Neural crest cell (in vitro differentiated cells): ENCODE measurements at regions not wholly inside any gene's neighbourhood (a gene's known extent, or its start where the extent isn't known, plus 50 kb on each side); places are given as distances from the start of the nearest gene placed in this dataset.

Source experiments
- DNase-seq: peaks from one replicate; pipeline ENCODE4 v3.0.0; 2021; ENCODE audit warnings: low read depth, mixed read lengths, low spot score
- H3K27ac Mint-ChIP-seq: one replicate; pipeline ENCODE4 v1.8.0; 2021; ENCODE audit warnings: mild to moderate bottlenecking, mixed read lengths; ENCODE audit not compliant: unreplicated experiment
- H3K27me3 Mint-ChIP-seq: 2 replicates; pipeline ENCODE4 v1.8.0; 2021; ENCODE audit warnings: low read depth, mild to moderate bottlenecking, mixed read lengths
- H3K36me3 Mint-ChIP-seq: 2 replicates; pipeline ENCODE4 v1.8.0; 2021; ENCODE audit warnings: low read depth, mild to moderate bottlenecking, mixed read lengths
- H3K4me1 Mint-ChIP-seq: 2 replicates; pipeline ENCODE4 v1.8.0; 2021; ENCODE audit warnings: mixed read lengths
- H3K4me3 Mint-ChIP-seq: one replicate; pipeline ENCODE4 v1.8.0; 2021; ENCODE audit warnings: mild to moderate bottlenecking, mixed read lengths
- H3K9me3 Mint-ChIP-seq: 2 replicates; pipeline ENCODE4 v1.8.0; 2021; ENCODE audit warnings: mixed read lengths
- TF ChIP-seq, protein P1 (sequence below): fragments of 200-600 bp; sonication (generic); conservative IDR thresholded peaks from 2 replicates; pipeline ENCODE4 v1.5.0; 2021; ENCODE audit warnings: antibody characterized with exemption, mild to moderate bottlenecking

DNA sequence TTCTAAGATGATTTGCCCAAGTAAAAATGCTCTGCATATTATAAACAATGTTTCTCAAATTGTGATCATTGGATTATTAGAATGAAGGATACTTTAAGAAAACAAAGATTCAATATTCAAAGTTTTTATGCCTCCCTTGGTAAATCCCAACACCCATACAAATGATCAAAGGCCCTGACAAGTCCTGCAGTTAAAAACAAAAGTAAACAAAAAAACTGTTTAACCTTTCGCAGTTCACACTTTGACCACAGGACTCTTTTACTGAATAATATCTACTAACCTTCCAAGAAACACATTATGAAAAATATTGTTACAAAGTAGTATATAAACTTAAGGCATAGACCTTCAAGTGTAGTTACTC lies 365.9 kb upstream of the ZFHX3 start:
- Mint-ChIP-seq H3K4me3 (no peak overlapping the region), H3K9me3 (peaks cover 6% of the 10 kb centered on the region), H3K4me1 (no peaks in the 10 kb centered on the region), H3K27me3 (no peaks in the 10 kb centered on the region), H3K27ac (no peak overlapping the region), H3K36me3 (no peaks in the 10 kb centered on the region)
- TF ChIP-seq, protein P1, sequence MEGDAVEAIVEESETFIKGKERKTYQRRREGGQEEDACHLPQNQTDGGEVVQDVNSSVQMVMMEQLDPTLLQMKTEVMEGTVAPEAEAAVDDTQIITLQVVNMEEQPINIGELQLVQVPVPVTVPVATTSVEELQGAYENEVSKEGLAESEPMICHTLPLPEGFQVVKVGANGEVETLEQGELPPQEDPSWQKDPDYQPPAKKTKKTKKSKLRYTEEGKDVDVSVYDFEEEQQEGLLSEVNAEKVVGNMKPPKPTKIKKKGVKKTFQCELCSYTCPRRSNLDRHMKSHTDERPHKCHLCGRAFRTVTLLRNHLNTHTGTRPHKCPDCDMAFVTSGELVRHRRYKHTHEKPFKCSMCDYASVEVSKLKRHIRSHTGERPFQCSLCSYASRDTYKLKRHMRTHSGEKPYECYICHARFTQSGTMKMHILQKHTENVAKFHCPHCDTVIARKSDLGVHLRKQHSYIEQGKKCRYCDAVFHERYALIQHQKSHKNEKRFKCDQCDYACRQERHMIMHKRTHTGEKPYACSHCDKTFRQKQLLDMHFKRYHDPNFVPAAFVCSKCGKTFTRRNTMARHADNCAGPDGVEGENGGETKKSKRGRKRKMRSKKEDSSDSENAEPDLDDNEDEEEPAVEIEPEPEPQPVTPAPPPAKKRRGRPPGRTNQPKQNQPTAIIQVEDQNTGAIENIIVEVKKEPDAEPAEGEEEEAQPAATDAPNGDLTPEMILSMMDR, result no peak
- no peak for DNase-seq

DNA sequence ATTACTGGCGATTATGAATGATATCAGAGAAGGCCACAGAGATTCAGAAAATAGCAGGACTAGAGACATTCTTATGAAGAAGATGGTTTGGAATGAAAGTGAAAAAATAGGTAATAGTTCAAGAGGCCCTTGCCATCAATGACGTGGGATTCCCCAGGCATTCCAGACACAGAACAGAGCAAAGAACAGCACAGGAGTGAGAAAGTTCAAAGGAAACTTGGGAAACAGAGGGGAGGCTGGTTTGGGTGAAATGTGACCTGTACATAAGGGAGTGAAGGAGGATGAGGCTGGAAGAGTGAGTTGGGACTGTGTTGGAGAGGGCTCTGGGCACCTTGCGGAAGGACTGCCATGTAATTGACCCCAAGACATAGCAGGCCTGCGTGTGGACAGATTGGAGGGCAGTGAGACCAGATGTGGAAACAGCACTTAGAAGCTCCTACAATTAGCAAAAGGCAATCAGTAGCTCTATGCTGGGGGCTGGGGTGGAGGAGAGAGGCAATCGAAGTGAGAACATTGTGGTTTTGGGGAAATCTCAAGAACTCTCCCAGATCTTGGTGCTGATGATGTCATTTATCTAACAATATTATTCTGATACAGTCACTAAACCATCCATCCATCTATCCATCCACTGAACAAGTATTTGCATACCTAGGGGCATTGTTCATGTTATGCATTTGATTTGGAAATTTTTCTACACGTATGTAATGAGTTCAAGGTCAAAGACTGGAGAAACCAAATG lies 365.3 kb upstream of the ZFHX3 start:
- Mint-ChIP-seq H3K4me1 (no peaks in the 10 kb centered on the region), H3K27me3 (no peaks in the 10 kb centered on the region), H3K36me3 (no peaks in the 10 kb centered on the region), H3K9me3 (peaks cover 6% of the 10 kb centered on the region), H3K27ac (no peak overlapping the region), H3K4me3 (no peak overlapping the region)
- TF ChIP-seq, protein P1, result no peak
- no peak for DNase-seq

DNA sequence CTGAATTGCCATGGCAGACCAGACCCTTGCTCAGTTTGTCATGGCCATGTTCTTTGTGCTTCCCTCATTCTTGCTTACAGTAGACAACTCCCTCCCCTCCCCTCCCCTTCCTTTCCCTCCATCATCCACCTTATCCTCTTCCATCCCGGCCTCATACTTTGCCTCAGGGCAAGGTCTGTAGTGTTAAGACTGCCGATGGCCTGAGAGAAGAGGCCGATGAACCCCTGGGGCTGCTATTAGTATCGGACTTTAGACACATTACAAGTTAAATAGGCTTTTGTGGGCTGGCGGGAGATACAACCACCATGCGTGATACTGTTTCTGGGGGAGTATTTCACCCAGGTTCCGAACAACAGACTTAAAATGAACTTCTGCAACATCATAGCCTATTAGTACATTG lies 364.5 kb upstream of the ZFHX3 start:
- no peak for DNase-seq
- H3K9me3 Mint-ChIP-seq, result peaks cover 6% of the 10 kb centered on the region

DNA sequence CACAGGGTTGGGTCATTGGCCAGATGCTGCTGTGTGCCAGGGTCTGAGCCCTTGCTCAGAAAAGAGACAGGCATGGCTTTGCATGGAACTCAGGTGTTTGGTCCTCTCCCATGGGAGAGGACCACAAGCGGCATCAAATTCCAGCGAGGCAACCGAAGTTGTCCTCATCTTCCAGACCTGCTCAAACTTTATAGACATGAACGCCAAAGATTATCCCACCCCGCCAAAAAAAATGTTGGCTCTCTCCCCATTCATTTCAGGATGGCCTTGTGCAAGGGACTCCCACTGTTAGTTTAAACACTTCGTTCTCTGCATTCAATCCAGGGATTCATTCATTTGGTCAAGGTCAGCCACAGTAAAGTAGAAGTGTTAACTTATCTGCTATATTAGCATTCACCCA lies 360.8 kb upstream of the ZFHX3 start:
- peaks cover 11% of the 10 kb centered on the region for H3K4me1 Mint-ChIP-seq
- H3K4me3 Mint-ChIP-seq, result no peak overlapping the region
- H3K27me3 Mint-ChIP-seq, result no peaks in the 10 kb centered on the region
- H3K36me3 Mint-ChIP-seq, result no peaks in the 10 kb centered on the region
- DNase-seq, result no peak
- TF ChIP-seq, protein P1, result no peak
- no peak overlapping the region for H3K27ac Mint-ChIP-seq
- peaks cover 3% of the 10 kb centered on the region for H3K9me3 Mint-ChIP-seq

More for the DNA sequence above, 364.5 kb upstream of the ZFHX3 start:
- Mint-ChIP-seq H3K27me3 (no peaks in the 10 kb centered on the region), H3K27ac (no peak overlapping the region), H3K4me3 (no peak overlapping the region), H3K36me3 (no peaks in the 10 kb centered on the region), H3K4me1 (no peaks in the 10 kb centered on the region)
- TF ChIP-seq, protein P1, result no peak

DNA sequence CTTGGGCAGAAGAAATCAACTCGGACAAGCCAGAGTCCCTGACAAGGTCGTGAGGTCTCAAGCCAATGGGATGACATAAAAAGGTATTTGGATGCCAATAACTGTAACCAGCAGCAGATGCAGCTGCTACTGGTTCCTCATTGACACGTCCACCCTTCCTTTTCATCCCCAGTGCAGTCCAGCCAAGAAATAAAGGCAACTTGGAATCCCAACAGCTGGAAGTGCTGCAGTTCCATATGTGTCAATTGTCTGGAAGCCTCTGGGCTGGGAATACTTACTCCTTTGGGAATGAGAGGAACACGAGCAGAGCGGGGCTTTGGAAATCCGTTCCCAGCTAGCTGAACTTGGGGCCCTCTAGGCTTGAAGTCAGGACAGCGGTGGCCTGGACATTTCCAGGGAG lies 360.4 kb upstream of the ZFHX3 start:
- Mint-ChIP-seq H3K4me1 (peaks cover 15% of the 10 kb centered on the region), H3K27ac (no peak overlapping the region), H3K4me3 (no peak overlapping the region), H3K27me3 (no peaks in the 10 kb centered on the region), H3K9me3 (peaks cover 3% of the 10 kb centered on the region), H3K36me3 (no peaks in the 10 kb centered on the region)
- no peak for DNase-seq
- TF ChIP-seq, protein P1, result no peak
